ENCODE measurements at regions not wholly inside any gene's neighbourhood (a gene's known extent, or its start where the extent isn't known, plus 50 kb on each side); places are given as distances from the start of the nearest gene placed in this dataset.

DNA sequence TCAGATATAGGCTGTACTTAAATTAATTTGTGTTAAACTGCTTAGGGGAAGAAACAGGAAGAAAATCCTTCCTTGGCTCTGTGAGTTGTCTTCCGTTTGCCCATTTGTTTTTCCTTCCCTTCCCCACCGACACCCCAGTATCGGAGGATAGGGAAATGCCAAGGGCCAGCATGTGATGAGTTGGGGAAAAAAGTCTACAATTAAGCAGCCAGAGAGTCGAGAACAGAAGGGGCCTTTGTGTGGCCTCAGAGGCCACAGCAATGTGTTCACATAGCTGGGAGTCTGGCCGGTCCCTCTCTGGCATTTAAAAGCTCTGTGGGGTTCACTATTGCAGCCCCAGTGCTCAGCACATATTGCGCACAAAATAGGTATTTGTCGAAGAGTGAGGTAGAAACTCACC is 489.3 kb downstream of the MATN1 start:
- no peaks in the 10 kb centered on the region for H3K4me1 ChIP-seq (ENCODE audit: insufficient read depth, low read length)
- FAIRE-seq (no peak), DNase-seq (ENCODE audit: low read depth) (no peak)
- no peaks in the 10 kb centered on the region for H3K79me2 ChIP-seq (ENCODE audit: insufficient read depth, low read length)
- H4K20me1 ChIP-seq (ENCODE audit: insufficient read depth, low read length): no peaks in the 10 kb centered on the region
- no peaks in the 10 kb centered on the region for H3K9me3 ChIP-seq (ENCODE audit: insufficient read depth, low read depth, low read length)
- no peak overlapping the region for H2AFZ ChIP-seq (ENCODE audit: low read depth, low read length)
- no peak overlapping the region for H3K27ac ChIP-seq (ENCODE audit: low read depth, low read length)
- TF ChIP-seq EZH2 (IDR thresholded peaks at IDR 0.05; ENCODE audit: insufficient read depth, low read length) (no peak), CTCF (IDR thresholded peaks at IDR 0.05; ENCODE audit: insufficient read depth, low read depth, low read length) (no peak)
- no peak overlapping the region for H3K4me2 ChIP-seq (ENCODE audit: low read length)
- Mint-ChIP-seq H3K4me1 (ENCODE audit: low read depth, unreplicated experiment) (no peaks in the 10 kb centered on the region), H3K27ac (ENCODE audit: unreplicated experiment) (no peak overlapping the region), H3K9me3 (ENCODE audit: unreplicated experiment) (peaks cover 2% of the 10 kb centered on the region), H3K36me3 (ENCODE audit: low read depth, unreplicated experiment) (no peaks in the 10 kb centered on the region), H3K27me3 (ENCODE audit: low read depth, unreplicated experiment) (peaks cover 26% of the 10 kb centered on the region), H3K4me3 (ENCODE audit: unreplicated experiment) (no peak overlapping the region)
- no peaks in the 10 kb centered on the region for H3K36me3 ChIP-seq (ENCODE audit: insufficient read depth, low read length)
- H3K4me3 ChIP-seq (ENCODE audit: insufficient read depth, low read depth, low read length): no peak overlapping the region
- no peak overlapping the region for H3K9ac ChIP-seq (ENCODE audit: low read length)
- no peaks in the 10 kb centered on the region for H3K27me3 ChIP-seq (ENCODE audit: insufficient read depth, low read length)

- no peak overlapping the region for H3K27ac ChIP-seq (ENCODE audit: low read depth, low read length)
- no peak overlapping the region for H3K4me2 ChIP-seq (ENCODE audit: low read length)
- TF ChIP-seq CTCF (IDR thresholded peaks at IDR 0.05; ENCODE audit: insufficient read depth, low read depth, low read length) (peak; percentile 13), EZH2 (IDR thresholded peaks at IDR 0.05; ENCODE audit: insufficient read depth, low read length) (no peak)
- no peaks in the 10 kb centered on the region for H3K36me3 ChIP-seq (ENCODE audit: insufficient read depth, low read length)
- H3K4me3 ChIP-seq (ENCODE audit: insufficient read depth, low read depth, low read length): no peak overlapping the region
- FAIRE-seq: no peak
- no peak overlapping the region for H2AFZ ChIP-seq (ENCODE audit: low read depth, low read length)
- no peak overlapping the region for H3K9ac ChIP-seq (ENCODE audit: low read length)
- H3K27me3 Mint-ChIP-seq (ENCODE audit: low read depth, unreplicated experiment): peaks cover 33% of the 10 kb centered on the region
- no peaks in the 10 kb centered on the region for H3K9me3 ChIP-seq (ENCODE audit: insufficient read depth, low read depth, low read length)
- no peaks in the 10 kb centered on the region for H3K4me1 ChIP-seq (ENCODE audit: insufficient read depth, low read length)
- no peaks in the 10 kb centered on the region for H3K4me1 Mint-ChIP-seq (ENCODE audit: low read depth, unreplicated experiment)
- no peaks in the 10 kb centered on the region for H4K20me1 ChIP-seq (ENCODE audit: insufficient read depth, low read length)
- H3K27ac Mint-ChIP-seq (ENCODE audit: unreplicated experiment): no peak overlapping the region
- H3K79me2 ChIP-seq (ENCODE audit: insufficient read depth, low read length): no peaks in the 10 kb centered on the region
- no peak overlapping the region for H3K4me3 Mint-ChIP-seq (ENCODE audit: unreplicated experiment)
- H3K27me3 ChIP-seq (ENCODE audit: insufficient read depth, low read length): no peaks in the 10 kb centered on the region
- no peak for DNase-seq (ENCODE audit: low read depth)
- no peaks in the 10 kb centered on the region for H3K36me3 Mint-ChIP-seq (ENCODE audit: low read depth, unreplicated experiment)
- H3K9me3 Mint-ChIP-seq (ENCODE audit: unreplicated experiment): peaks cover 1% of the 10 kb centered on the region
Observed at GRCh38 chr1:30232288-30232899, 491.0 kb downstream of the MATN1 start.

DNA sequence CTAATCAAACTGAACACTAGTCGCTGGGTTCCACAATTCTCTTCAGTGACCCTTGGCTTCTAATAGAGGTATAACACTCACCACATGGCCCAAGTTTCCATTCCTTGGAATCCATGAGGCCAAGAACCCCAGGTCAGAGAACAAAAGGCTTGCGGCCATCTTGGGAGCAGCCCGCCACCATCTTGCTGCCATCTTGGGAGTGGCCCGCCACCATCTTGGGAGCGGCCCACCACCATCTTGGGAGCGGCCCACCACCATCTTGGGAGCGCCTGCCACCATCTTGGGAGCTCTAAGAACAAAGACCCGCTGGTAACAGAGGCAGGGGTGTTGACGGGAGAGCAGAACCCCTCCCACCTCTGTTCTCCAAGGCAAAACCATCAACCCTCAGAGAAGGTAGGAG is 493.4 kb downstream of the MATN1 start:
- Histone ChIP-seq H3K36me3 (ENCODE audit: insufficient read depth, low read length) (no peaks in the 10 kb centered on the region), H3K9ac (ENCODE audit: low read length) (no peak overlapping the region), H3K4me3 (ENCODE audit: insufficient read depth, low read depth, low read length) (no peak overlapping the region), H2AFZ (ENCODE audit: low read depth, low read length) (no peak overlapping the region), H3K4me1 (ENCODE audit: insufficient read depth, low read length) (no peaks in the 10 kb centered on the region), H3K27ac (ENCODE audit: low read depth, low read length) (no peak overlapping the region), H3K27me3 (ENCODE audit: insufficient read depth, low read length) (no peaks in the 10 kb centered on the region), H4K20me1 (ENCODE audit: insufficient read depth, low read length) (no peaks in the 10 kb centered on the region), H3K4me2 (ENCODE audit: low read length) (no peak overlapping the region), H3K79me2 (ENCODE audit: insufficient read depth, low read length) (no peaks in the 10 kb centered on the region), H3K9me3 (ENCODE audit: insufficient read depth, low read depth, low read length) (no peaks in the 10 kb centered on the region)
- H3K4me1 Mint-ChIP-seq (ENCODE audit: low read depth, unreplicated experiment): no peaks in the 10 kb centered on the region
- TF ChIP-seq EZH2 (IDR thresholded peaks at IDR 0.05; ENCODE audit: insufficient read depth, low read length) (no peak), CTCF (IDR thresholded peaks at IDR 0.05; ENCODE audit: insufficient read depth, low read depth, low read length) (no peak)
- no peaks in the 10 kb centered on the region for H3K36me3 Mint-ChIP-seq (ENCODE audit: low read depth, unreplicated experiment)
- H3K9me3 Mint-ChIP-seq (ENCODE audit: unreplicated experiment): no peaks in the 10 kb centered on the region
- H3K4me3 Mint-ChIP-seq (ENCODE audit: unreplicated experiment): no peak overlapping the region
- DNase-seq (ENCODE audit: low read depth) (no peak), FAIRE-seq (no peak)
- peaks cover 44% of the 10 kb centered on the region for H3K27me3 Mint-ChIP-seq (ENCODE audit: low read depth, unreplicated experiment)
- no peak overlapping the region for H3K27ac Mint-ChIP-seq (ENCODE audit: unreplicated experiment)
